NCI-H345 treated with DMSO at 0.1 percent for 48 hours (cell line): ENCODE measurements at regions not wholly inside any gene's neighbourhood (a gene's known extent, or its start where the extent isn't known, plus 50 kb on each side); places are given as distances from the start of the nearest gene placed in this dataset.

Experiments
- DNase-seq: peaks from one replicate; lab custom pipeline; 2025; ENCODE audit not compliant: unreplicated experiment; lab: John Stamatoyannopoulos, UW

GRCh38 chr1:209377995-209378394, 205.5 kb upstream of the CAMK1G start:
- no peak for DNase-seq

DNA sequence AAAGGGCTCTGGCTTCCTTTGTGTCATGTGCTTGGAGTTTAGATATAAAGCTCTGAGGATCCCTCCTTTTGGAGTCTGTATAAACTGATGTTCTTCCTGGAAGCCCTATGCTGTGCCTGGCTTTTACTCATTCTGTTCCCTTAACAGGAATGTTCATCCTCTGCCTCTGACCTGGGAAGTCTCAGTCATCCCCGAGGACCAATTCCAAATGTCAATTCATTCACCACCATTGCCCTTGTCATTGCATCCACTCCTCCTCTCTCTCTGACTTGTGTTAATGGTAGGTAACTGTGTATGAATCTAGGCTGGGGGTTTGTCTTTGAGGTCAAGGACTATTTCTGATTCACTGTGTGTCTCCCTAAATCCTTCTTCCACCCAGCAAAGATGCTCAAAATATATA, 204.2 kb upstream of the CAMK1G start:
- DNase-seq, result no peak

GRCh38 chr1:209380420-209380819, 203.1 kb upstream of the CAMK1G start:
- DNase-seq, result no peak

GRCh38 chr1:209382231-209383100, 201.0 kb upstream of the CAMK1G start:
- no peak for DNase-seq

DNA sequence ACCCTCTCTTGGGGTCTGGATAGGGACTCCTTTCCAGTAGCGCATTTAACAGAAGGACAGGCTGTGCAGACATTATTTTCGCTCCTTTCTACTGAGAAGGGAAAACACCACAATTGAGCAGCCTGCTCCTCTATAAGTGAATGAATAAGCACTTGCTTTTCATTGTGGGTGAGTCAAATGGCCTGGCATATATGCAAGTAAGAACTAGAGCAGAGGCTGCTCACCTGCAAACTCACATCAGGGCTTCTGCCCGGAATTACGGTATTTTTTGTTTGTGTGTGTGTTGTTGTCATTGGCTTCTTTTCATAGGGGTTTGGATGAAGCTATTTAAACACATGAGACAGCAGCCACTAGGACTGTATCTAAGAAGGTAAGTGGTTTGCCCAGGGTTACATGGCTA, 200.1 kb upstream of the CAMK1G start:
- DNase-seq, result no peak

DNA sequence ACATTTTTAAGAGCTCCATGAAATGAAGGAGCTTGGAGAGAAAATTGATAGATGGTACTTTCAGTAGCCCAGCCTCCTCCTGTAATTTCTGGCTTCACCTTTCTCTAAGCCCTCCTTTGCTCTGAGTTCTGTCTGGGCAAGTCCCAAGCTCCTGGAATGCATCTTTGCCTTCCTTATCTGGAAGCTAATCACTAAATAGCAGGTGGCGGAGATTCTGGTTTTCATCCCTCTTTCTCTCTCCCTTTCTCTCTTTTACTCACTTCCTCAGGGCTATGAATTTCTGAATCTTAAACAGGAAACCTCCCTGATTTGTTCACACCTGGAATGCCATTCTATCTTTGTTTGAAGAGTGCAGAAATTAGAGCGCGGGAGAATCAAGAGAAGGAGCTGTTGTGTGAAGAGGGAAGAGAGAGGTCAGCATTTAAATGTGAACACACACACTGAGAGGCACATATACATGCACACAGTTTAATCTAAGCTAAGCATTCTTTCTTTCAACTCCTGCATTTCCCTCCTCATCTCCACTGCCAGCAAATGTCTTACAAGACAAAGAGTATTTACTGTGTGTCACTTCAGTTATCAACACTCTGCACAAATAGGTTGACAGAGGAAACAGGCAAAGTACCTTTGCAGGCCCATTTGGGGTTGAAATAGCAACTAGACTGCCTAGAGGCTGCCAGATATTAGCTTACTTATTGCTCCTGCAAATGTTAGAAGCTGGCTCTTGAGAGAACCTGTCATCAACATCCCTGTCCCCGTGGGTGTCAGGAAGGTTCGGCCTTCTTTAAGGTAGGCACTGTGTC, 199.4 kb upstream of the CAMK1G start:
- no peak for DNase-seq

GRCh38 chr1:209384710-209385550, 198.6 kb upstream of the CAMK1G start:
- DNase-seq, result no peak

DNA sequence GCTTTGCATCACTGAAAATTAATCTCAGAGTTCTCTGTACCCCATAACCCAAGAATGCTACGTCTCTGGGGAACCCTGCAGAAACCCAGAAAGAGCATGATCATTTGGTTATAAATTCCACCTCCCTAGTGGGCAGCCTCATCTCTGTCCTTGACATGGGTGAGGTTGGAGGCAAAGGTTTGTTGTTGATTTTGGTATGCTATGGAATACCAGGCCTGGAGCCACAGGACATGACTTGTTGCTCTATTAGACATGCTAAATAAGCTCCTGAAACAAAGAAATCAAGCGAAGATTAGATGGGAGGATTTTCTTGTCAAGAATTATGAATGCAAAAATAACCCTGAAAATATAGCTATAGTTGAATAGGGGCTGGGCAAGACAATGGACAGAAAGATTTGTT, 197.4 kb upstream of the CAMK1G start:
- no peak for DNase-seq

DNA sequence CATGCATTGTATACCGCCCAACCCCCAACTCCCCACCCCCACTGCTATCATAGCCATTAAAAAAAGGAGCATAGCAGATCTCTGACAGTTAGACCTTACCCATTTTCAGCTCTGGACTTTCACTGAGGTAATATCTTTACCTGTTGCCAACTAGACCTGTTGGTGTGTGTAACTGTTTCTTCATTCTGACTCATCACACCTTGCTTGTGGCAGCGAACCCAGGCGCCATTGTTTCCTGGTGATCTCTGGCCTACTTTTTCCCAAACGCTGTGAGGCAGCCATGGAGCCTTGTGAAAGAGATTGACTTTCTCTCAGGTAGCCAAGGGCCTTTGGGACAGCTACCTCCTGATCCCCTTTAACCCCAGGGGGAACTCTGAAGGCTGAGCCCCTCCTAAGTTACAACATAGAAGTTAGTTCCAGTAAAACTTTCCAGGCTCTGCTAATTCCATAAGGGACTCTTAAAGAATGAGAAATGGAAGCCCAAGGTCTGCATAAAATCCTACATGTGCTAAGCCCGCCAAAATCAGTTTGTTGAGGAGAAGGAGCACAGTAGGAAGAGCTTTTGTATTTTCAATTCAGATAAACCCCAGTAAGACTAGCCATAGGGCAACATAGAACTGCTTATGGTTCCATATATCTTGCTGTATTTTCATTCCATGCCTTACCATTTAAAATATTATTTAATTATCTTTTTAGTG, 196.1 kb upstream of the CAMK1G start:
- no peak for DNase-seq

DNA sequence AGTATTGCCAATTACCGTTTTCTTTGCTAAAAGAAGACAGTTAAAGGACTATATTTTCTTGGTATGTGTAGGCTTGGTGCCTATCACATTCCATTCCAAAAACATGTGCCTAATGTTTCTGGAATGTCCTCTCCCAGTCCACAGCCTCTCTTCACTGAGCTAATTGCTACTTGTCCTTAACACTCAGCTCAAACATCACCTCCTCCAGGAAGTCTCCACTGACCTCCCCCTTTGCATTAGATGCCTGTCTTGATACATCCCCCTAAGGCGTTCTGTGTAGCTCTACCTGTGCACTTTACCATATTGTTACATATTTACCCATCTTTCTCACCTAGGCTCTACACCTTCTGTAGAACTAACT, 195.6 kb upstream of the CAMK1G start:
- no peak for DNase-seq

DNA sequence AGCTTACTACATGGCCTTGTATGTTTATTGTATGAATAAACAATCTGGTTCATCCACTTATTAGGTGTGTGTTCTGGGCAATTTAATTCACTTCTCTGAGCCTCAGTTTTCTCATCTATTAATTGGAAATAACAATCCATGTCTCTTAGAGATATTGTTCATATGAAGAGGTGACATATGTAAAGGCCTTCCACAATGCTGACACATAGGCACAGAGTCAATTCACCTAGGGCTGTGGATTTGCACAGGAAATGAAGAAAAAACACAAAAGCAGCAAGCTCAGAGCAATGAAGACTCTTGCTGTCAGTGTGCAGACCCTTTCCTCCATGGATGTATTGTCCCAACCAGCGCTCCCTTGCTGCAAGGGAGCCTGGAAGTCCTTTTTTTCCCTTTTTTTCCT, 195.2 kb upstream of the CAMK1G start:
- no peak for DNase-seq

DNA sequence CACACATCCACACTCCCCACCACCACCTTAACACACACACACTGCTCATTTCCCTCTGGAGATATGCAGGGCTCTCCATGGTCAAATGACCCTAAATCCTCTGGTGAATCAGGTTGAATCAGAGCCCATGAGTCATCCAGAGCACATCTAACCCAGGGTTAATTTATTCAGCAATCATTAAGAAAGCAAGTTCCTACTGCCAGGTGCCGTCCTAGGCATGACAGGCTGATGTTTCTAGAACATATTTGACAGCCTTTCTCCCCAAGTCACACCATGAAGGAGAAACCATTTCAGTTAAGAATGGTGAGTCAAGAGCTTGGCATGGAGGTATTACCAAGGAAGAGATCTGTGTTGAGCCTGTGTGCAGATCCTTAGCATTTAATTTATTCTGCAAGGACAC, 194.3 kb upstream of the CAMK1G start:
- no peak for DNase-seq

DNA sequence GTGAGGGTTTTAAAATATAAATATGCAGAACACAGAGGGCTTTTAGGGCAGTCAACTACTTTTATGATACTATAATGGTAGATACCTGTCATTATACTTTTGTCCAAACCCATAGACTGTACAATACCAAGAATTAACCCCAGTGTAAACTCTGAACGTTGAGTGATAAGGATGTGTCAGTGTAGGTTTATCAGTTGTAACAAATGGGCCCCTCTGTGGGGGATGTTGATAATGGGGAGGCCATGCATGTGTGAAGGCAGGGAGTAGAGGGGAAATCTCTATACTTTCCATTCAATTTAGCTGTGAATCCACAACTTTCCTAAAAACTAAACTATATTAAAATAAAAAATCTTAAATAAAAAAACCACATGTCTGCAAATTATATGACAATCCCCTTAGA, 193.5 kb upstream of the CAMK1G start:
- DNase-seq, result no peak

- DNase-seq, result no peak
Measured at GRCh38 chr1:209390764-209391163, 192.8 kb upstream of the CAMK1G start.

- no peak for DNase-seq
Measured at GRCh38 chr1:209391792-209392191, 191.7 kb upstream of the CAMK1G start.

GRCh38 chr1:209395169-209395568, 188.3 kb upstream of the CAMK1G start:
- no peak for DNase-seq

DNA sequence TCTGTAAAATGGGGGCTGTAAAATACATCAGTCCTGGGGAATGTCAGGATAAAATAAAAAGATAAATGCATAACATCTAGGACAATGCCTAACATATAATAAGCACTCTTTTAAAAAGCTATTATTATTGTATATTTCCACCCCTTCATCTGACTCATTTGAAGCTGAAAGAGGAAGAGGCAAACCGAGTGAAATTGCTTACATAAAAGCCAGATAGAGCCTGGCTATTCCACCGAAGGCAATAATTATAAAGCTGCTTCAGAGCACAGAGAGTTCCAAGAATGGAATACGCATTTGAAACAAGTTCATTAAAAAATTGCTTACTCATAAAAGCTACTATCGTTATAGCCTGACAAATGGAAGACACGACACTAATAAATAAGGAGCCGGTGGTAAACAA, 186.1 kb upstream of the CAMK1G start:
- no peak for DNase-seq

GRCh38 chr1:209397910-209398309, 185.6 kb upstream of the CAMK1G start:
- no peak for DNase-seq

DNA sequence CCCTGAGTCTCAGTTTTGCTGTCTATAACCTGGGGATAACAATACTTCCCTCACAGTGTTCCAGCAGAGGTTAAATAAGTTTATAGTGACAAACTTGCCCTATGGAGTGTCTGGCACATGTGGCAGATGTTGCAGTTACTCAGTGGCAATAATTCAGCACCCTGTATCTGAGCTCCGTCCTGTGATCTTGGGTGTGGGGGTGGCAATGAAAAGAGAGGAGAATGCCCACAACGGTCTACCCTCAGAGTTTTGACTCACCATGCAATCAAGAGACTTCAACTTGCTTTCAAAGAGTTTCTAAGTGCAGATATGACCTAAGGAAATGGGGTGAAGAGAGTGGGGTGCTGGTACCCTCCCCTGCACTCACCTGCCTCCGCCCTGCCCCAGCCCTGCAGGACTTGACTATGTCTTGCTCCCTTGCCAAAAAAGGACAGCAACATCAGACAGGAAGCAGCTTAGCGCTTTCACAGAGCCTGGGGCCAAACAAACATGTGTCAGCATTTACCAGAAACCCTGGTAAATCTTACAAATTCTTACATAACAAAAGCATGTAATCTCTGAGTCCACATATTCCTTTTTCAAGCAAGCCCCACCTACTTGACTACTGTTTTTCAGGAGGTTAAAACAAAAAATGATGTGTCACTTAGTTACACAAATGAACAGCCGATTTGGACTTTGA, 185.1 kb upstream of the CAMK1G start:
- no peak for DNase-seq

DNA sequence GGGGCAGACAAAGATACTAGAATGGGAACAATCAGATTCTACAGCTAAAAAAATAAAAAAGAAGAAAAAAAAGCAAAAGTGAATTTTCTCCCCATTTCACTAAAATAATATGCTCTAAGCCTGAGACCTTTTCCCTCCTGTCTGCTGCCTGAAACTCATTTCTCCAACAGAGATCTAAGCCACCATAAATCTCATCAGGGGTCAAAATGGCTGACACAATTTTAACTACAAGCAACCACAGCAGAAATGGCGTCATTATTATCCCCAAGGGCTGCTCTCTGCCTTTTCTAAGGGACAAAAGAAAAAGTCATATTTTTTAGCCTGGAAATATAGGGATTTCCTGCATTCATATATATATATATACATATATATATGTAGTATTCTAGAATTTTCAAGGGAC, 183.7 kb upstream of the CAMK1G start:
- DNase-seq, result no peak
